GM23338 (cell line): ENCODE measurements at regions not wholly inside any gene's neighbourhood (a gene's known extent, or its start where the extent isn't known, plus 50 kb on each side); places are given as distances from the start of the nearest gene placed in this dataset.

Source experiments
- ATAC-seq: fragments of 200-7000 bp; cut with Tn5 transposase; 3 replicates; pipeline ENCODE4 v1.9.1; 2020
- DNase-seq: peaks from one replicate; pipeline ENCODE4 v3.0.0-alpha.2; 2015; ENCODE audit warnings: low spot score
- H2AFZ ChIP-seq: fragments of 200-600 bp; sonication (generic); 2 replicates; pipeline ENCODE4 v1.8.0; 2016; ENCODE audit warnings: antibody characterized with exemption, mild to moderate bottlenecking, moderate library complexity
- H3F3A ChIP-seq: fragments of 200-600 bp; sonication (generic); replicated peaks from 2 replicates; pipeline ENCODE4 v1.8.0; 2017; ENCODE audit warnings: antibody characterized with exemption, mixed run types, low read depth
- H3K27ac ChIP-seq: fragments of 200-600 bp; sonication (generic); 2 replicates; pipeline ENCODE4 v1.6.1; 2016; ENCODE audit warnings: low read depth
- H3K27me3 ChIP-seq: fragments of 200-600 bp; sonication (generic); 2 replicates; pipeline ENCODE4 v1.8.0; 2016; ENCODE audit warnings: mild to moderate bottlenecking, mixed run types, moderate library complexity; ENCODE audit not compliant: insufficient read depth
- H3K36me3 ChIP-seq: fragments of 200-600 bp; sonication (generic); 2 replicates; pipeline ENCODE4 v1.8.0; 2016; ENCODE audit warnings: mild to moderate bottlenecking; ENCODE audit not compliant: insufficient read depth
- H3K4me1 ChIP-seq: fragments of 200-600 bp; sonication (generic); 2 replicates; pipeline ENCODE4 v1.8.0; 2016; ENCODE audit warnings: mild to moderate bottlenecking, moderate library complexity; ENCODE audit not compliant: insufficient read depth
- H3K4me2 ChIP-seq: fragments of 200-600 bp; sonication (generic); 2 replicates; pipeline ENCODE4 v1.7.1; 2017; ENCODE audit warnings: mixed run types
- H3K4me3 ChIP-seq: fragments of 200-600 bp; sonication (generic); 2 replicates; pipeline ENCODE4 v1.6.1; 2016; ENCODE audit warnings: mixed run types
- H3K79me2 ChIP-seq: fragments of 200-600 bp; sonication (generic); replicated peaks from 2 replicates; pipeline ENCODE4 v1.8.0; 2017; ENCODE audit warnings: mild to moderate bottlenecking; ENCODE audit not compliant: insufficient read depth
- H3K9me2 ChIP-seq: fragments of 200-600 bp; sonication (generic); 2 replicates; pipeline ENCODE4 v1.8.0; 2017; ENCODE audit not compliant: insufficient read depth
- H4K20me1 ChIP-seq: fragments of 200-600 bp; sonication (generic); replicated peaks from 2 replicates; pipeline ENCODE4 v1.8.0; 2017; ENCODE audit warnings: mild to moderate bottlenecking; ENCODE audit not compliant: insufficient read depth
- H3K27ac Mint-ChIP-seq: 2 replicates; pipeline ENCODE4 v1.8.0; 2020; ENCODE audit warnings: inconsistent platforms, mild to moderate bottlenecking, moderate library complexity, mixed read lengths
- H3K27me3 Mint-ChIP-seq: 3 replicates; pipeline ENCODE4 v1.8.0; 2022; ENCODE audit warnings: low read depth, mild to moderate bottlenecking, moderate library complexity, mixed read lengths, inconsistent platforms; ENCODE audit not compliant: insufficient read depth, poor library complexity
- H3K36me3 Mint-ChIP-seq: 3 replicates; pipeline ENCODE4 v1.8.0; 2021; ENCODE audit warnings: low read depth, mild to moderate bottlenecking, inconsistent platforms, moderate library complexity, mixed read lengths
- H3K4me1 Mint-ChIP-seq: 3 replicates; pipeline ENCODE4 v1.8.0; 2020; ENCODE audit warnings: mild to moderate bottlenecking, inconsistent platforms, mixed read lengths
- H3K4me3 Mint-ChIP-seq: 3 replicates; pipeline ENCODE4 v1.8.0; 2021; ENCODE audit warnings: moderate library complexity, mild to moderate bottlenecking, inconsistent platforms, mixed read lengths
- H3K9me3 Mint-ChIP-seq: 3 replicates; pipeline ENCODE4 v1.8.0; 2020; ENCODE audit warnings: moderate library complexity, mild to moderate bottlenecking, inconsistent platforms, mixed read lengths
- CREB1 ChIP-seq: fragments of 250-450 bp; sonication (Bioruptor Pico); IDR thresholded peaks from 2 replicates; pipeline ENCODE4 v1.5.0; 2020; ENCODE audit warnings: low read depth, mild to moderate bottlenecking, moderate library complexity
- ETS1 ChIP-seq: IDR thresholded peaks from 2 replicates; pipeline ENCODE4 v1.6.1; 2016; ENCODE audit warnings: antibody characterized with exemption
- EZH2 ChIP-seq: fragments of 200-600 bp; sonication (generic); IDR thresholded peaks from one replicate; pipeline ENCODE4 v1.8.0; 2017; ENCODE audit warnings: antibody characterized with exemption, mild to moderate bottlenecking, low read depth; ENCODE audit not compliant: unreplicated experiment
- POLR2AphosphoS5 ChIP-seq: IDR thresholded peaks from 2 replicates; pipeline ENCODE4 v1.6.1; 2016; ENCODE audit warnings: antibody characterized with exemption, low read depth
- REST ChIP-seq: IDR thresholded peaks from one replicate; pipeline ENCODE4 v1.6.1; 2018; ENCODE audit warnings: antibody characterized with exemption; ENCODE audit not compliant: unreplicated experiment
- ZNF331 ChIP-seq: fragments of 250-450 bp; sonication (Bioruptor Pico); IDR thresholded peaks from 2 replicates; pipeline ENCODE4 v1.5.0; 2020; ENCODE audit warnings: low read depth, mild to moderate bottlenecking, moderate library complexity
- TF ChIP-seq, protein P1 (sequence below): fragments of 250-450 bp; sonication (Bioruptor Pico); IDR thresholded peaks from 2 replicates; pipeline ENCODE4 v1.5.0; 2020; ENCODE audit warnings: mild to moderate bottlenecking, moderate library complexity

DNA sequence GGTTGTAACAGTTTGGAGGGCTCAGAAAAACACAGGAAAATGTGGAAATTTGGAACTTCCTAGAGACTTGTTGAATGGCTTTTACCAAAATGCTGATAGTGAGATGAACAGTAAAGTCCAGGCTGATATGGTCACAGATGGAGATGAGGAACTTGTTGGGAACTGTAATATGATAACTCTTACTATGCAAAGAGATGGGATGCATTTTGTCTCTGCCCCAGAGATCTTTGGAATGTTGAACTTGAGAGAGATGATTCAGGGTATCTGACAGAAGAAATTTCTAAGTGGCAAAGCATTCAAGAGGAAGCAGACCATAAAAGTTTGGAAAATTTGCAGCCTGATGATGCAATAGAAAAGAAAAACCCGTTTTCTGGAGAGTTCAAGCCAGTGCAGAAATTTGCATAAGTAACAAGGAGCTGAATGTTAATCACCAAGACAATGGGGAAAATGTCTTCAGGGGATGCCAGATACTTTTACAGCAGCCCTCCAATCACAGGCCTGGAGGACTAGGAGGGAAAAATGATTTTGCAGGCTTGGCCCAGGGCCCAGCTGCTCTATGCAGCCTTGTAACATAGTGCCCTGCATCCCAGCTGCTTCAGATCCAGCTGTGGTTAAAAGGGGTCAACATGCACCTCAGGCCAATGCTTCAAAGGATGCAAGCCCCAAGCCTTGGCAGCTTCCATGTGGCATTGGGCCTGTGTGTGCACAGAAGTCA lies 572.7 kb upstream of the ATP2B1 start:
- H3F3A ChIP-seq, result no peaks in the 10 kb centered on the region
- no peaks in the 10 kb centered on the region for H4K20me1 ChIP-seq
- DNase-seq (no peak), ATAC-seq (no peak)
- H3K4me3 ChIP-seq, result no peak overlapping the region
- H3K4me2 ChIP-seq, result no peak overlapping the region
- H2AFZ ChIP-seq, result no peak overlapping the region
- Mint-ChIP-seq H3K4me1 (no peaks in the 10 kb centered on the region; the same call in 2 of the 3 replicates), H3K4me3 (no peak overlapping the region), H3K9me3 (peaks cover 43% of the 10 kb centered on the region), H3K27me3 (no peaks in the 10 kb centered on the region), H3K36me3 (peaks cover 33% of the 10 kb centered on the region), H3K27ac (no peak overlapping the region)
- no peak overlapping the region for H3K27ac ChIP-seq
- H3K79me2 ChIP-seq, result no peaks in the 10 kb centered on the region
- TF ChIP-seq REST, result no peak
- TF ChIP-seq ZNF331, result no peak
- no peak for TF ChIP-seq CREB1
- TF ChIP-seq, protein P1, sequence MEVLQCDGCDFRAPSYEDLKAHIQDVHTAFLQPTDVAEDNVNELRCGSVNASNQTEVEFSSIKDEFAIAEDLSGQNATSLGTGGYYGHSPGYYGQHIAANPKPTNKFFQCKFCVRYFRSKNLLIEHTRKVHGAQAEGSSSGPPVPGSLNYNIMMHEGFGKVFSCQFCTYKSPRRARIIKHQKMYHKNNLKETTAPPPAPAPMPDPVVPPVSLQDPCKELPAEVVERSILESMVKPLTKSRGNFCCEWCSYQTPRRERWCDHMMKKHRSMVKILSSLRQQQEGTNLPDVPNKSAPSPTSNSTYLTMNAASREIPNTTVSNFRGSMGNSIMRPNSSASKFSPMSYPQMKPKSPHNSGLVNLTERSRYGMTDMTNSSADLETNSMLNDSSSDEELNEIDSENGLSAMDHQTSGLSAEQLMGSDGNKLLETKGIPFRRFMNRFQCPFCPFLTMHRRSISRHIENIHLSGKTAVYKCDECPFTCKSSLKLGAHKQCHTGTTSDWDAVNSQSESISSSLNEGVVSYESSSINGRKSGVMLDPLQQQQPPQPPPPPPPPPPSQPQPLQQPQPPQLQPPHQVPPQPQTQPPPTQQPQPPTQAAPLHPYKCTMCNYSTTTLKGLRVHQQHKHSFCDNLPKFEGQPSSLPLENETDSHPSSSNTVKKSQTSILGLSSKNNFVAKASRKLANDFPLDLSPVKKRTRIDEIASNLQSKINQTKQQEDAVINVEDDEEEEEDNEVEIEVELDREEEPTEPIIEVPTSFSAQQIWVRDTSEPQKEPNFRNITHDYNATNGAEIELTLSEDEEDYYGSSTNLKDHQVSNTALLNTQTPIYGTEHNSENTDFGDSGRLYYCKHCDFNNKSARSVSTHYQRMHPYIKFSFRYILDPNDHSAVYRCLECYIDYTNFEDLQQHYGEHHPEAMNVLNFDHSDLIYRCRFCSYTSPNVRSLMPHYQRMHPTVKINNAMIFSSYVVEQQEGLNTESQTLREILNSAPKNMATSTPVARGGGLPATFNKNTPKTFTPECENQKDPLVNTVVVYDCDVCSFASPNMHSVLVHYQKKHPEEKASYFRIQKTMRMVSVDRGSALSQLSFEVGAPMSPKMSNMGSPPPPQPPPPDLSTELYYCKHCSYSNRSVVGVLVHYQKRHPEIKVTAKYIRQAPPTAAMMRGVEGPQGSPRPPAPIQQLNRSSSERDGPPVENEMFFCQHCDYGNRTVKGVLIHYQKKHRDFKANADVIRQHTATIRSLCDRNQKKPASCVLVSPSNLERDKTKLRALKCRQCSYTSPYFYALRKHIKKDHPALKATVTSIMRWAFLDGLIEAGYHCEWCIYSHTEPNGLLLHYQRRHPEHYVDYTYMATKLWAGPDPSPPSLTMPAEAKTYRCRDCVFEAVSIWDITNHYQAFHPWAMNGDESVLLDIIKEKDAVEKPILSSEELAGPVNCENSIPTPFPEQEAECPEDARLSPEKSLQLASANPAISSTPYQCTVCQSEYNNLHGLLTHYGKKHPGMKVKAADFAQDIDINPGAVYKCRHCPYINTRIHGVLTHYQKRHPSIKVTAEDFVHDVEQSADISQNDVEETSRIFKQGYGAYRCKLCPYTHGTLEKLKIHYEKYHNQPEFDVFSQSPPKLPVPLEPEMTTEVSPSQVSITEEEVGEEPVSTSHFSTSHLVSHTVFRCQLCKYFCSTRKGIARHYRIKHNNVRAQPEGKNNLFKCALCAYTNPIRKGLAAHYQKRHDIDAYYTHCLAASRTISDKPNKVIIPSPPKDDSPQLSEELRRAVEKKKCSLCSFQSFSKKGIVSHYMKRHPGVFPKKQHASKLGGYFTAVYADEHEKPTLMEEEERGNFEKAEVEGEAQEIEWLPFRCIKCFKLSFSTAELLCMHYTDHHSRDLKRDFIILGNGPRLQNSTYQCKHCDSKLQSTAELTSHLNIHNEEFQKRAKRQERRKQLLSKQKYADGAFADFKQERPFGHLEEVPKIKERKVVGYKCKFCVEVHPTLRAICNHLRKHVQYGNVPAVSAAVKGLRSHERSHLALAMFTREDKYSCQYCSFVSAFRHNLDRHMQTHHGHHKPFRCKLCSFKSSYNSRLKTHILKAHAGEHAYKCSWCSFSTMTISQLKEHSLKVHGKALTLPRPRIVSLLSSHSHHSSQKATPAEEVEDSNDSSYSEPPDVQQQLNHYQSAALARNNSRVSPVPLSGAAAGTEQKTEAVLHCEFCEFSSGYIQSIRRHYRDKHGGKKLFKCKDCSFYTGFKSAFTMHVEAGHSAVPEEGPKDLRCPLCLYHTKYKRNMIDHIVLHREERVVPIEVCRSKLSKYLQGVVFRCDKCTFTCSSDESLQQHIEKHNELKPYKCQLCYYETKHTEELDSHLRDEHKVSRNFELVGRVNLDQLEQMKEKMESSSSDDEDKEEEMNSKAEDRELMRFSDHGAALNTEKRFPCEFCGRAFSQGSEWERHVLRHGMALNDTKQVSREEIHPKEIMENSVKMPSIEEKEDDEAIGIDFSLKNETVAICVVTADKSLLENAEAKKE (CRISPR knock-in tag), result no peak
- no peak for TF ChIP-seq POLR2AphosphoS5
- no peak for TF ChIP-seq ETS1
- no peak for TF ChIP-seq EZH2
- H3K27me3 ChIP-seq, result no peaks in the 10 kb centered on the region
- 0 out of 2 replicates have a peak, but pooled peaks cover 6% of the 10 kb centered on the region for H3K36me3 ChIP-seq
- H3K9me2 ChIP-seq, result peaks cover 8% of the 10 kb centered on the region; the same call in 1 of the 2 replicates
- H3K4me1 ChIP-seq, result no peaks in the 10 kb centered on the region
